ENCODE measurements at regions not wholly inside any gene's neighbourhood (a gene's known extent, or its start where the extent isn't known, plus 50 kb on each side); places are given as distances from the start of the nearest gene placed in this dataset.

GRCh38 chr21:24115141-24115540 is 1492.1 kb downstream of the MRPL39 start:
- no peak for TF ChIP-seq CTCF (IDR thresholded peaks at IDR 0.05)
- TF ChIP-seq EZH2 (IDR thresholded peaks at IDR 0.05; ENCODE audit: borderline replicate concordance, insufficient read depth, low read depth, low read length, poor library complexity, severe bottlenecking) = no peak

Measured in B cell (primary cell).